CD4-positive, alpha-beta T cell (primary cell): ENCODE measurements at regions not wholly inside any gene's neighbourhood (a gene's known extent, or its start where the extent isn't known, plus 50 kb on each side); places are given as distances from the start of the nearest gene placed in this dataset.

Experiments
- ATAC-seq: fragments of 200-7000 bp; cut with Tn5 transposase; one replicate; pipeline ENCODE4 v1.10.0; 2022; ENCODE audit warnings: mild to moderate bottlenecking; ENCODE audit not compliant: poor library complexity
- CTCF ChIA-PET: fragments of 350-600 bp; sonication (Branson Sonifier 250); formaldehyde crosslinking; loops from one replicate; lab custom pipeline; 2021; ENCODE audit warnings: antibody characterized with exemption, inconsistent platforms; lab: Charles Lee
- POLR2A ChIA-PET: fragments of 350-600 bp; sonication (Branson Sonifier 250); formaldehyde crosslinking; loops from one replicate; lab custom pipeline; 2021; ENCODE audit warnings: antibody characterized with exemption, inconsistent platforms; lab: Charles Lee
- DNase-seq, 14 experiments: peaks; one replicate each; pipeline ENCODE4 v3.0.0-alpha.2; 2013 to 2020; ENCODE audit warnings: mixed read lengths in 2 of 14
- H3K27ac ChIP-seq, 2 donors: one replicate each; pipeline versions ENCODE4 v1.5.1 to v1.7.0; 2013; ENCODE audit warnings: low read length in 2 of 2, low read depth in 1 of 2, mild to moderate bottlenecking in 1 of 2
- H3K27me3 ChIP-seq, 2 experiments: 1 replicate in 1 of 2; 2 replicates in 1 of 2; pipeline versions ENCODE4 v1.6.1 to v1.7.0; 2013; ENCODE audit warnings: low read length in 2 of 2, control low read depth in 1 of 2, mild to moderate bottlenecking in 1 of 2, moderate library complexity in 1 of 2; ENCODE audit not compliant: insufficient read depth in 2 of 2, control insufficient read depth in 1 of 2
- H3K36me3 ChIP-seq: one replicate; pipeline ENCODE4 v1.6.1; 2013; ENCODE audit warnings: low read length, control low read depth; ENCODE audit not compliant: insufficient read depth
- H3K4me1 ChIP-seq: one replicate; pipeline ENCODE4 v1.6.1; 2013; ENCODE audit warnings: low read length, control low read depth; ENCODE audit not compliant: insufficient read depth
- H3K4me3 ChIP-seq: one replicate; pipeline ENCODE4 v1.5.1; 2013; ENCODE audit warnings: mild to moderate bottlenecking, low read length, moderate library complexity
- H3K9me3 ChIP-seq, 2 experiments: 1 replicate in 1 of 2; 2 replicates in 1 of 2; pipeline versions ENCODE4 v1.6.1 to v1.7.0; 2013; ENCODE audit warnings: low read length in 2 of 2, mild to moderate bottlenecking in 2 of 2, control low read depth in 1 of 2, moderate library complexity in 1 of 2; ENCODE audit not compliant: control insufficient read depth in 1 of 2, insufficient read depth in 1 of 2
- H3K27ac Mint-ChIP-seq: one replicate; pipeline ENCODE4 v1.8.0; 2020; ENCODE audit warnings: mixed read lengths
- H3K27me3 Mint-ChIP-seq: one replicate; pipeline ENCODE4 v1.8.0; 2021; ENCODE audit warnings: mixed read lengths
- H3K36me3 Mint-ChIP-seq: one replicate; pipeline ENCODE4 v1.8.0; 2021; ENCODE audit warnings: low read depth, mixed read lengths
- H3K4me1 Mint-ChIP-seq: one replicate; pipeline ENCODE4 v1.8.0; 2021; ENCODE audit warnings: low read depth, mixed read lengths
- H3K4me3 Mint-ChIP-seq: one replicate; pipeline ENCODE4 v1.8.0; 2020; ENCODE audit warnings: mild to moderate bottlenecking, mixed read lengths
- H3K9me3 Mint-ChIP-seq: one replicate; pipeline ENCODE4 v1.8.0; 2020; ENCODE audit warnings: mixed read lengths
- CTCF ChIP-seq: fragments of 200-600 bp; IDR thresholded peaks from one replicate; pipeline ENCODE4 v1.8.0; 2022; ENCODE audit warnings: antibody characterized with exemption, mild to moderate bottlenecking
- intact Hi-C, 2 experiments: fragments of 100-400 bp; cut with DNase I in 1 of 2; cut with micrococcal nuclease in 1 of 2; formaldehyde crosslinking; loops; one replicate each; pipeline versions ENCODE4 v1.15.1 to v1.9.0; 2023 to 2025; cut with DNase I, micrococcal nuclease

DNA sequence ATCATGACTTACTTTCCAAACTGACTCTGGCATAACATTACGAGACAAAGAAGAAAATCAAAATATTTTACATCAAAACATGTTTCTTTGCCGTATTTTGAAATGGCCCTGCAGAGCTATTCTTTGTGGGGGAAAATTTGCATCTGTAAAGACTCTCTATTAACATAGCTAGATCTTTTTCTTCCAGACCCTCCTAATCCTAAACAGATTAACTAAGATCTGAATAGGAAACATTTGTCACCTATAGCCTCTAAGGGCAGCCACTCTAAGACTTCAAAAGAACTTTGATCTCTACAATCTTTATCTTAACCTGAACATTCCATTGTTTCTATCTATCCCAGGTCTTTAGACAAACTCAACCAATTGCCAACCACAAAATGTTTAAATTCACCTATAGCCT is 176.6 kb upstream of the CENPE start:
- Mint-ChIP-seq H3K36me3 (no peaks in the 10 kb centered on the region), H3K27ac (no peak overlapping the region), H3K27me3 (no peaks in the 10 kb centered on the region), H3K4me1 (no peaks in the 10 kb centered on the region), H3K4me3 (no peak overlapping the region), H3K9me3 (no peaks in the 10 kb centered on the region)
- Histone ChIP-seq H3K27ac (no peak overlapping the region), H3K4me1 (no peaks in the 10 kb centered on the region), H3K36me3 (no peaks in the 10 kb centered on the region), H3K9me3 (peaks cover 0 to 4% of the 10 kb centered on the region in 2 experiments), H3K27me3 (no peaks in the 10 kb centered on the region), H3K4me3 (no peak overlapping the region)
- DNase-seq: no peak
- no peak for TF ChIP-seq CTCF
- no peak for ATAC-seq
- CTCF ChIA-PET: no interaction called here
- POLR2A ChIA-PET: no interaction called here
- intact Hi-C loops: no loop called here

DNA sequence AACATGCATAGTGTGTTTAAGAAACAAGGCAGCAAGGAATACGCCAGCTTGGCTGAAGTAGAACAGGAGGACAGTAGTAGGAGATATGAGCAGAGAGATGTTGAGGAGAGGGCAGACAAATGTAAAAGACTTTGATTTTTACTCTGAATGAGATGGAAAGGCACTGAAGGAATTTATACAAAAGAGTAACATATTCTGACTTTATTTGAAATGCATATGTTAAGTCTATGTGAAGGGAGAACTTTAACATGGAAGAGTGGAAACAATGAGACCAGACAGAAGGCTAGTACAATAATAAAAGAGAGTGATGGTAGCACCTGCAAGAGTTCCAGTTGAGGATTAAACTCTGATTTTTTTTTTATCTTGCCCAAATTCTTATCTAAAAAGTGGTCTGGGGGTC is 176.2 kb upstream of the CENPE start:
- intact Hi-C loops: no loop called here
- CTCF ChIA-PET: no interaction called here
- Histone ChIP-seq H3K4me3 (no peak overlapping the region), H3K36me3 (no peaks in the 10 kb centered on the region), H3K4me1 (no peaks in the 10 kb centered on the region), H3K9me3 (peaks cover 0 to 4% of the 10 kb centered on the region in 2 experiments), H3K27ac (no peak overlapping the region), H3K27me3 (no peaks in the 10 kb centered on the region)
- H3K36me3 Mint-ChIP-seq: no peaks in the 10 kb centered on the region
- H3K27me3 Mint-ChIP-seq: no peaks in the 10 kb centered on the region
- DNase-seq (no peak), ATAC-seq (no peak)
- no peaks in the 10 kb centered on the region for H3K4me1 Mint-ChIP-seq
- H3K9me3 Mint-ChIP-seq: no peaks in the 10 kb centered on the region
- no peak for TF ChIP-seq CTCF
- POLR2A ChIA-PET: no interaction called here
- H3K4me3 Mint-ChIP-seq: no peak overlapping the region
- no peak overlapping the region for H3K27ac Mint-ChIP-seq

GRCh38 chr4:103372002-103372558 is 173.9 kb upstream of the CENPE start:
- H3K27me3 Mint-ChIP-seq: no peaks in the 10 kb centered on the region
- Histone ChIP-seq H3K27ac (no peak overlapping the region), H3K4me3 (no peak overlapping the region), H3K4me1 (no peaks in the 10 kb centered on the region), H3K9me3 (no peaks in the 10 kb centered on the region), H3K27me3 (no peaks in the 10 kb centered on the region), H3K36me3 (no peaks in the 10 kb centered on the region)
- TF ChIP-seq CTCF: no peak
- ChIA-PET CTCF (no interaction called here), POLR2A (no interaction called here)
- no peaks in the 10 kb centered on the region for H3K4me1 Mint-ChIP-seq
- intact Hi-C loops: no loop called here
- H3K27ac Mint-ChIP-seq: no peak overlapping the region
- no peak for DNase-seq
- H3K9me3 Mint-ChIP-seq: no peaks in the 10 kb centered on the region
- no peak for ATAC-seq
- no peaks in the 10 kb centered on the region for H3K36me3 Mint-ChIP-seq
- H3K4me3 Mint-ChIP-seq: no peak overlapping the region
